ENCODE measurements at regions not wholly inside any gene's neighbourhood (a gene's known extent, or its start where the extent isn't known, plus 50 kb on each side); places are given as distances from the start of the nearest gene placed in this dataset.
A peak's percentile ranks its signal among the peaks of the same experiment; 100 is the strongest.

- no peak for DNase-seq (ENCODE audit: low spot score)
These were observed 50.8 kb downstream of the RBM27 start for GRCh38 chr5:146254223-146254622.

DNA sequence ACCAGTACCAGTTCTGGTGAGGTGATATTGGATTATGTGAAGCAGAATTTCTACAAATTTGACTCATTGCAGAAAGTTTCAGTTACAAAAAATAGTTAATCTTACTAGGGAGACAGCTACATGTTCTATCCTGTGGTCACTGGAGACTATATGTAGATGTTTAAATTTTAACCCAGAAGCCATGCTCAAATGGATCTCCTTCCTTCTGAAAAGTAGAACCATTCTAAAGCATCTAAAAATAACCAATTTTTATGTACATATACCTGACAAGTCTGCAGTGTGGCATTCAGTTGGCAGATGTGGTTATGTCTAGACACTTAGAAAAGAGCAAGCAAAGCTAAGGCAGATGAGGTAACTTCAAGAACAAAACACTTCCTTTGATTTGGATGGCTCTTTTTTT lies 65.5 kb upstream of the POU4F3 start:
- no peak for DNase-seq (ENCODE audit: low spot score)

- peak; percentile 16 for DNase-seq (ENCODE audit: low spot score)
These were observed 55.3 kb upstream of the POU4F3 start for GRCh38 chr5:146283344-146283761.

GRCh38 chr5:146284016-146284415 lies 54.6 kb upstream of the POU4F3 start:
- DNase-seq (ENCODE audit: low spot score), result no peak

Data from iPS-NIHi11 (cell line).